DND-41 (cell line): ENCODE measurements at regions not wholly inside any gene's neighbourhood (a gene's known extent, or its start where the extent isn't known, plus 50 kb on each side); places are given as distances from the start of the nearest gene placed in this dataset.

Experiments
- CTCF ChIP-seq: IDR thresholded peaks from 2 replicates; pipeline ENCODE4 v1.5.1; 2012; ENCODE audit warnings: borderline replicate concordance, low read length, moderate library complexity, mild to moderate bottlenecking; ENCODE audit not compliant: poor library complexity, severe bottlenecking; ENCODE audit errors: extremely low read depth
- EZH2 ChIP-seq: IDR thresholded peaks from 3 replicates; pipeline ENCODE4 v1.6.1; 2012; ENCODE audit warnings: borderline replicate concordance, low read depth, mild to moderate bottlenecking, moderate library complexity, low read length, inconsistent platforms; ENCODE audit not compliant: severe bottlenecking

- no peak for TF ChIP-seq CTCF
- TF ChIP-seq EZH2: no peak
Observed at GRCh38 chr9:105147110-105147871, 97.2 kb upstream of the SLC44A1 start.
